ENCODE measurements at regions not wholly inside any gene's neighbourhood (a gene's known extent, or its start where the extent isn't known, plus 50 kb on each side); places are given as distances from the start of the nearest gene placed in this dataset.

DNA sequence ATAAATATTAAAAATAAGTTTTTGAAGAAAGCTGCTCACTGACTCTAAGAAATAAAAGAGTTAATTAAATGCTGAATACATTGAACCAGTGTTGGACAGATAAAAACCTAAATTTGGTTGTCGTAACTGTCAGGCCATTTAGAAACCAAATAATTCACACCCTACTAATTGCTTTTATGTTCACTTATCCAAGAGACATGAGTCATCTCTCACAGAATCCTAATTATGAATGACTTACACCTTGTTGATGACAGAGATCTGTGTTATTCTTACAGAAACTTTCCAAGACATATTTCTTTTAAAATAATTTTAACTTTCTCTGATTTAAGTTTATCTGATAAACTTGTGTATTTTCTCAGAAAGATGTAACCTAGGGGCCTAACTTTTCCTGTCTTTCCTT is 250.7 kb downstream of the IKZF2 start:
- TF ChIP-seq, protein P1, sequence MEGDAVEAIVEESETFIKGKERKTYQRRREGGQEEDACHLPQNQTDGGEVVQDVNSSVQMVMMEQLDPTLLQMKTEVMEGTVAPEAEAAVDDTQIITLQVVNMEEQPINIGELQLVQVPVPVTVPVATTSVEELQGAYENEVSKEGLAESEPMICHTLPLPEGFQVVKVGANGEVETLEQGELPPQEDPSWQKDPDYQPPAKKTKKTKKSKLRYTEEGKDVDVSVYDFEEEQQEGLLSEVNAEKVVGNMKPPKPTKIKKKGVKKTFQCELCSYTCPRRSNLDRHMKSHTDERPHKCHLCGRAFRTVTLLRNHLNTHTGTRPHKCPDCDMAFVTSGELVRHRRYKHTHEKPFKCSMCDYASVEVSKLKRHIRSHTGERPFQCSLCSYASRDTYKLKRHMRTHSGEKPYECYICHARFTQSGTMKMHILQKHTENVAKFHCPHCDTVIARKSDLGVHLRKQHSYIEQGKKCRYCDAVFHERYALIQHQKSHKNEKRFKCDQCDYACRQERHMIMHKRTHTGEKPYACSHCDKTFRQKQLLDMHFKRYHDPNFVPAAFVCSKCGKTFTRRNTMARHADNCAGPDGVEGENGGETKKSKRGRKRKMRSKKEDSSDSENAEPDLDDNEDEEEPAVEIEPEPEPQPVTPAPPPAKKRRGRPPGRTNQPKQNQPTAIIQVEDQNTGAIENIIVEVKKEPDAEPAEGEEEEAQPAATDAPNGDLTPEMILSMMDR (IDR thresholded peaks at IDR 0.05; ENCODE audit: unreplicated experiment), result no peak
- no peak overlapping the region for H3K4me3 Mint-ChIP-seq (ENCODE audit: low read depth, unreplicated experiment)
- BruUV-seq (replicated peaks), result no TSS peak
- intact Hi-C loops (cut with micrococcal nuclease; ENCODE audit: unreplicated experiment), result loop anchor here (5.0 kb wide), 1 partner anchor 213 kb away; no protein-coding TSS in a partner anchor
- no peak for DNase-seq
- H3K27ac Mint-ChIP-seq (ENCODE audit: unreplicated experiment), result no peak overlapping the region
- H3K27me3 Mint-ChIP-seq (ENCODE audit: unreplicated experiment), result no peaks in the 10 kb centered on the region
- H3K4me1 Mint-ChIP-seq (ENCODE audit: low read depth, unreplicated experiment), result peaks cover 42% of the 10 kb centered on the region
- H3K36me3 Mint-ChIP-seq (ENCODE audit: insufficient read depth, unreplicated experiment), result peaks cover 11% of the 10 kb centered on the region
- CTCF ChIA-PET, result no interaction called here
- H3K9me3 Mint-ChIP-seq (ENCODE audit: low read depth, unreplicated experiment), result no peaks in the 10 kb centered on the region

DNA sequence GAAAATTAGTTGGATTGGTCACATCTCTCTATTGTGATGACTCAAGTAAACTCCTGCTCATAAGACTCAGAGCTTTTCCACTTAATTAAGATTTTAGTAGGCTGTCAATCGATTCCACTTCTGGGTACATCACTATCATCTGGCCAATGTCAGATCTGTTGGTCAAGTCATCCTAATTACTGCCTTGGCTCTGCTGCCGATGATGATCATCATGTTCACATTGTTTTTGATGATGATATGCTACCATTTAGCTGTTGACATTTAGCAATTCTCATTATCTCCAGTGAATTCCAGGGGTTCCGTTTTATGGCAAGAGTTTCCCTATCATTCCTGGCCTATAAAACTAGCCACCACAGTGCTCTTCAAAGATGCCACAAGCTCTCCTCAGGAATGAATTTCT is 253.4 kb downstream of the IKZF2 start:
- DNase-seq, result no peak
- TF ChIP-seq, protein P1 (IDR thresholded peaks at IDR 0.05; ENCODE audit: unreplicated experiment), result no peak
- no peak overlapping the region for H3K27ac Mint-ChIP-seq (ENCODE audit: unreplicated experiment)
- no peaks in the 10 kb centered on the region for H3K9me3 Mint-ChIP-seq (ENCODE audit: low read depth, unreplicated experiment)
- no TSS peak for BruUV-seq (replicated peaks)
- H3K4me3 Mint-ChIP-seq (ENCODE audit: low read depth, unreplicated experiment), result no peak overlapping the region
- no peaks in the 10 kb centered on the region for H3K27me3 Mint-ChIP-seq (ENCODE audit: unreplicated experiment)
- CTCF ChIA-PET, result no interaction called here
- H3K4me1 Mint-ChIP-seq (ENCODE audit: low read depth, unreplicated experiment), result peaks cover 15% of the 10 kb centered on the region
- no peaks in the 10 kb centered on the region for H3K36me3 Mint-ChIP-seq (ENCODE audit: insufficient read depth, unreplicated experiment)
- intact Hi-C loops (cut with micrococcal nuclease; ENCODE audit: unreplicated experiment), result no loop called here

DNA sequence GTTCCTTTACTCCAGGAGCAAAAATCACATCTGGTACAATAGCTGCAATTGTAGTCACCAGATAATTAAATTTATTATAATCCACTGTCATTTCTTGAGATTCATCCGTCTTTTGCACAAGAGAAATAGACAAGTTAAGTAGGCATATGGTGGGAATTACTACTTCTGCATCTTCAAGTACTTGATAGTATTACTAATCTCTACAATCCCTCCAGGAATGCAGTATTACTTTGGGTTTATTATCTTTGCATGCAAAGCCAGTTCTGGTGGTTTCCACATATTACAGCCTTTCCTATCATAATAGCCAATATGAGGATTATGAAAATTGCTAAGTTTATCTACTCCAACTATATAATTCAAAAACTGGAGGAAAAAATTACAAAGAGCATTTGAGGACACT is 254.1 kb downstream of the IKZF2 start:
- intact Hi-C loops (cut with micrococcal nuclease; ENCODE audit: unreplicated experiment), result no loop called here
- TF ChIP-seq, protein P1 (IDR thresholded peaks at IDR 0.05; ENCODE audit: unreplicated experiment), result no peak
- H3K4me1 Mint-ChIP-seq (ENCODE audit: low read depth, unreplicated experiment), result peaks cover 8% of the 10 kb centered on the region

DNA sequence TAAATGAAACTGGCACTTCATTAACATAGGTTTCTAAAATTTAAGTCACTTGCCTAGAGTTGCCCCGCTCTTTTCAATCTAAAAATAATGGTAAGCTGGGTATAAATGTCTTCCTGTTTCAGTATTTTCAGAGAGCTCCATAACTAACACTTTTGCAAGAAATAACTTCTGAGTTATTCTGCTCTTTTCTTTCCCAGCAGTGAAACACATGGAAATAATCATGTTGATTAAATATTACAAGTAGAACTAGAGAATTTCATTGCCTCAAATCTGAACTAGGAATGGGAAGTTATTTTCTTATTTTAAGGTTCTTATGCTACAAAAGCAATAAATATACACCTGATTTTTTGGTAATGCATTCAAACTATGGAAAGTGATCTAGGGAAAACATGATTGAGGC is 257.4 kb downstream of the IKZF2 start:
- no peak overlapping the region for H3K4me3 Mint-ChIP-seq (ENCODE audit: low read depth, unreplicated experiment)
- no peaks in the 10 kb centered on the region for H3K36me3 Mint-ChIP-seq (ENCODE audit: insufficient read depth, unreplicated experiment)
- H3K9me3 Mint-ChIP-seq (ENCODE audit: low read depth, unreplicated experiment), result peaks cover 2% of the 10 kb centered on the region
- CTCF ChIA-PET, result no interaction called here
- BruUV-seq (replicated peaks), result no TSS peak
- H3K27me3 Mint-ChIP-seq (ENCODE audit: unreplicated experiment), result no peaks in the 10 kb centered on the region
- H3K27ac Mint-ChIP-seq (ENCODE audit: unreplicated experiment), result no peak overlapping the region
- intact Hi-C loops (cut with micrococcal nuclease; ENCODE audit: unreplicated experiment), result no loop called here
- no peaks in the 10 kb centered on the region for H3K4me1 Mint-ChIP-seq (ENCODE audit: low read depth, unreplicated experiment)
- DNase-seq, result no peak
- TF ChIP-seq, protein P1 (IDR thresholded peaks at IDR 0.05; ENCODE audit: unreplicated experiment), result no peak

More for the DNA sequence above, 254.1 kb downstream of the IKZF2 start:
- Mint-ChIP-seq H3K9me3 (ENCODE audit: low read depth, unreplicated experiment) (no peaks in the 10 kb centered on the region), H3K27me3 (ENCODE audit: unreplicated experiment) (no peaks in the 10 kb centered on the region), H3K36me3 (ENCODE audit: insufficient read depth, unreplicated experiment) (no peaks in the 10 kb centered on the region), H3K4me3 (ENCODE audit: low read depth, unreplicated experiment) (no peak overlapping the region), H3K27ac (ENCODE audit: unreplicated experiment) (no peak overlapping the region)
- no peak for DNase-seq
- CTCF ChIA-PET, result no interaction called here
- BruUV-seq (replicated peaks), result no TSS peak

Data from Calu3 (cell line).